OCI-LY3 (cell line): ENCODE measurements at regions not wholly inside any gene's neighbourhood (a gene's known extent, or its start where the extent isn't known, plus 50 kb on each side); places are given as distances from the start of the nearest gene placed in this dataset.

Source experiments
- H2AFZ ChIP-seq: fragments of 200-600, 300-600 bp; shearing (Covaris generic); 2 replicates; pipeline ENCODE4 v1.6.0; 2014; ENCODE audit warnings: antibody characterized with exemption, low read depth, low read length
- H3K27ac ChIP-seq: fragments of 200-600, 300-600 bp; sonication (generic); 2 replicates; pipeline ENCODE4 v1.5.1; 2014; ENCODE audit warnings: mild to moderate bottlenecking, low read length, moderate library complexity, mixed read lengths
- H3K27me3 ChIP-seq: fragments of 200-600, 300-600 bp; sonication (generic); 2 replicates; pipeline ENCODE4 v1.6.1; 2014; ENCODE audit warnings: low read depth, low read length, mixed read lengths
- H3K36me3 ChIP-seq: fragments of 200-600, 300-600 bp; sonication (generic); replicated peaks from 2 replicates; pipeline ENCODE3; 2014; ENCODE audit warnings: low read depth, low read length, mixed read lengths
- H3K4me1 ChIP-seq: fragments of 300-600, 200-600 bp; sonication (generic); 2 replicates; pipeline ENCODE4 v1.6.1; 2014; ENCODE audit warnings: low read length, mixed read lengths
- H3K4me2 ChIP-seq: fragments of 200-600, 300-600 bp; sonication (generic); 2 replicates; pipeline ENCODE4 v1.6.1; 2014; ENCODE audit warnings: low read length, mixed read lengths
- H3K4me3 ChIP-seq: fragments of 300-600, 200-600 bp; sonication (generic); 2 replicates; pipeline ENCODE4 v1.5.1; 2014; ENCODE audit warnings: antibody characterized with exemption, mild to moderate bottlenecking, low read length, moderate library complexity
- H3K79me2 ChIP-seq: fragments of 300-600, 200-600 bp; shearing (Covaris generic); 2 replicates; pipeline ENCODE4 v1.6.1; 2014; ENCODE audit warnings: mild to moderate bottlenecking, low read length, mixed read lengths
- H3K9ac ChIP-seq: fragments of 300-600, 200-600 bp; shearing (Covaris generic); 2 replicates; pipeline ENCODE4 v1.6.0; 2014; ENCODE audit warnings: mild to moderate bottlenecking, low read length, moderate library complexity
- H3K9me3 ChIP-seq: fragments of 200-600, 300-600 bp; shearing (Covaris generic); 2 replicates; pipeline ENCODE4 v1.6.1; 2014; ENCODE audit warnings: low read length, mixed read lengths; ENCODE audit not compliant: insufficient read depth
- H4K20me1 ChIP-seq: fragments of 200-600, 300-600 bp; sonication (generic); 2 replicates; pipeline ENCODE4 v1.6.1; 2016; ENCODE audit warnings: low read length, mixed read lengths; ENCODE audit not compliant: insufficient read depth
- CTCF ChIP-seq: fragments of 200-600, 300-600 bp; sonication (generic); IDR thresholded peaks from 2 replicates; pipeline ENCODE4 v1.5.1; 2014; ENCODE audit warnings: antibody characterized with exemption, low read length, low read depth
- EZH2phosphoT487 ChIP-seq: fragments of 200-600 bp; shearing (Covaris generic); IDR thresholded peaks from 2 replicates; pipeline ENCODE4 v1.6.1; 2018; ENCODE audit warnings: antibody characterized with exemption, mixed run types, low read depth

GRCh38 chr2:161102770-161103450, 57.3 kb upstream of the TANK start:
- Histone ChIP-seq H3K4me2 (peak overlapping the region; percentile 84), H2AFZ (peak overlapping the region; percentile 39), H3K79me2 (no peaks in the 10 kb centered on the region)

GRCh38 chr2:161103451-161103831, 56.8 kb upstream of the TANK start:
- no peaks in the 10 kb centered on the region for H3K9me3 ChIP-seq
- H3K9ac ChIP-seq, result peak overlapping the region; percentile 63
- TF ChIP-seq CTCF (no peak), EZH2phosphoT487 (no peak)
- H3K4me3 ChIP-seq, result peak overlapping the region; percentile 20
- no peaks in the 10 kb centered on the region for H3K36me3 ChIP-seq
- no peaks in the 10 kb centered on the region for H3K27me3 ChIP-seq
- no peaks in the 10 kb centered on the region for H4K20me1 ChIP-seq
- peak overlapping the region; percentile 92 for H3K27ac ChIP-seq
- H3K4me2 ChIP-seq, result peak overlapping the region; percentile 84
- H3K79me2 ChIP-seq, result no peaks in the 10 kb centered on the region
- H2AFZ ChIP-seq, result peak overlapping the region; percentile 39
- H3K4me1 ChIP-seq, result peaks cover 64% of the 10 kb centered on the region

More at GRCh38 chr2:161102770-161103450, 57.3 kb upstream of the TANK start:
- peaks cover 59% of the 10 kb centered on the region for H3K4me1 ChIP-seq
- TF ChIP-seq CTCF (no peak), EZH2phosphoT487 (no peak)
- H4K20me1 ChIP-seq, result no peaks in the 10 kb centered on the region
- peak overlapping the region; percentile 92 for H3K27ac ChIP-seq
- H3K27me3 ChIP-seq, result no peaks in the 10 kb centered on the region
- H3K4me3 ChIP-seq, result peak overlapping the region; percentile 20
- no peaks in the 10 kb centered on the region for H3K36me3 ChIP-seq
- H3K9me3 ChIP-seq, result no peaks in the 10 kb centered on the region
- H3K9ac ChIP-seq, result peak overlapping the region; percentile 63

- peak overlapping the region; percentile 63 for H3K9ac ChIP-seq
- peaks cover 70% of the 10 kb centered on the region for H3K4me1 ChIP-seq
- no peaks in the 10 kb centered on the region for H3K36me3 ChIP-seq
- H2AFZ ChIP-seq, result no peak overlapping the region
- peak overlapping the region; percentile 70 for H3K4me3 ChIP-seq
- peak overlapping the region; percentile 92 for H3K27ac ChIP-seq
- no peaks in the 10 kb centered on the region for H3K79me2 ChIP-seq
- peak overlapping the region; percentile 84 for H3K4me2 ChIP-seq
- no peaks in the 10 kb centered on the region for H4K20me1 ChIP-seq
- no peaks in the 10 kb centered on the region for H3K27me3 ChIP-seq
- TF ChIP-seq EZH2phosphoT487 (no peak), CTCF (no peak)
- no peaks in the 10 kb centered on the region for H3K9me3 ChIP-seq
Measured at GRCh38 chr2:161104054-161104553, 56.1 kb upstream of the TANK start.

- Histone ChIP-seq H3K27ac (no peak overlapping the region), H2AFZ (no peak overlapping the region), H3K4me2 (peak overlapping the region; percentile 2), H3K79me2 (no peaks in the 10 kb centered on the region), H3K4me3 (no peak overlapping the region), H4K20me1 (no peaks in the 10 kb centered on the region), H3K4me1 (peaks cover 69% of the 10 kb centered on the region), H3K36me3 (no peaks in the 10 kb centered on the region), H3K9me3 (no peaks in the 10 kb centered on the region), H3K27me3 (no peaks in the 10 kb centered on the region), H3K9ac (no peak overlapping the region)
- TF ChIP-seq CTCF, result no peak
- TF ChIP-seq EZH2phosphoT487, result no peak
Measured at GRCh38 chr2:161107265-161107664, 53.0 kb upstream of the TANK start.
